ENCODE measurements at regions not wholly inside any gene's neighbourhood (a gene's known extent, or its start where the extent isn't known, plus 50 kb on each side); places are given as distances from the start of the nearest gene placed in this dataset.

GRCh38 chr7:36096460-36097095, 56.5 kb upstream of the EEPD1 start:
- no peak for DNase-seq (ENCODE audit: low read depth in 3 of 3)

- DNase-seq (ENCODE audit: low read depth in 3 of 3) = no peak
Measured at GRCh38 chr7:36098096-36098495, 55.0 kb upstream of the EEPD1 start.

GRCh38 chr7:36100226-36100625, 52.8 kb upstream of the EEPD1 start:
- no peak for DNase-seq (ENCODE audit: low read depth in 3 of 3)

GRCh38 chr7:36100634-36101033, 52.4 kb upstream of the EEPD1 start:
- no peak for DNase-seq (ENCODE audit: low read depth in 3 of 3)
